ENCODE measurements at regions not wholly inside any gene's neighbourhood (a gene's known extent, or its start where the extent isn't known, plus 50 kb on each side); places are given as distances from the start of the nearest gene placed in this dataset.
"Not testable (repeated sequence)": the region's sequence is repeated elsewhere in the genome, so short reads cannot be mapped to it uniquely, and the experiment has no call there.

GRCh38 chr10:3666525-3667302 lies 118.3 kb downstream of the KLF6 start:
- Mint-ChIP-seq H3K4me1 (peaks cover 24 to 42% (median 38%) of the 10 kb centered on the region in 4 donors), H3K27me3 (peaks cover 0 to 18% (median 3%) of the 10 kb centered on the region in 5 donors), H3K9me3 (no peaks in the 10 kb centered on the region), H3K4me3 (peak overlapping the region; percentile 46 to 91 (median 75)), H3K27ac (peak overlapping the region in 7 of 10 donors; percentile 21 to 91 (median 76)), H3K36me3 (no peaks in the 10 kb centered on the region)
- ATAC-seq, result peak; percentile 27 to 29
- DNase-seq, result peak in 5 of 10 donors; percentile 4 to 34 (median 27)
- POLR2A ChIA-PET, result interaction anchor here (0.5 to 1.3 kb wide), 3 partner anchors 104 to 117 kb away, joined by 3 to 6 read pairs (median 3); no protein-coding TSS in a partner anchor

GRCh38 chr10:3665316-3665908 lies 119.6 kb downstream of the KLF6 start:
- POLR2A ChIA-PET, result no interaction called here

GRCh38 chr10:3662775-3663174 lies 122.2 kb downstream of the KLF6 start:
- Mint-ChIP-seq H3K9me3 (peaks cover 0 to 5% (median 0%) of the 10 kb centered on the region in 9 donors), H3K27ac (peak overlapping the region in 1 of 10 donors; percentile 38), H3K36me3 (peaks cover 0 to 5% (median 0%) of the 10 kb centered on the region in 3 donors), H3K4me3 (no peak overlapping the region), H3K4me1 (peaks cover 7 to 17% (median 13%) of the 10 kb centered on the region in 4 donors), H3K27me3 (peaks cover 0 to 18% (median 3%) of the 10 kb centered on the region in 5 donors)
- ATAC-seq (no peak), DNase-seq (no peak)
- POLR2A ChIA-PET, result no interaction called here

More at GRCh38 chr10:3665316-3665908, 119.6 kb downstream of the KLF6 start:
- DNase-seq, result no peak
- Mint-ChIP-seq H3K27me3 (peaks cover 0 to 18% (median 3%) of the 10 kb centered on the region in 5 donors), H3K27ac (no peak overlapping the region), H3K4me3 (no peak overlapping the region), H3K36me3 (no peaks in the 10 kb centered on the region), H3K9me3 (peaks cover 0 to 5% (median 0%) of the 10 kb centered on the region in 9 donors), H3K4me1 (peaks cover 24 to 42% (median 38%) of the 10 kb centered on the region in 4 donors)
- ATAC-seq, result no peak

- ATAC-seq (no peak), DNase-seq (no peak)
- no peak overlapping the region for H3K27ac Mint-ChIP-seq
- H3K4me3 Mint-ChIP-seq, result no peak overlapping the region
- H3K4me1 Mint-ChIP-seq, result peaks cover 0 to 2% (median 1%) of the 10 kb centered on the region in 4 donors
- peaks cover 0 to 5% (median 0%) of the 10 kb centered on the region in 3 donors for H3K36me3 Mint-ChIP-seq
- POLR2A ChIA-PET, result no interaction called here
- peaks cover 0 to 5% (median 0%) of the 10 kb centered on the region in 9 donors for H3K9me3 Mint-ChIP-seq
- peaks cover 0 to 20% (median 1%) of the 10 kb centered on the region in 5 donors for H3K27me3 Mint-ChIP-seq
Measured at GRCh38 chr10:3661271-3661670, 123.7 kb downstream of the KLF6 start.

DNA sequence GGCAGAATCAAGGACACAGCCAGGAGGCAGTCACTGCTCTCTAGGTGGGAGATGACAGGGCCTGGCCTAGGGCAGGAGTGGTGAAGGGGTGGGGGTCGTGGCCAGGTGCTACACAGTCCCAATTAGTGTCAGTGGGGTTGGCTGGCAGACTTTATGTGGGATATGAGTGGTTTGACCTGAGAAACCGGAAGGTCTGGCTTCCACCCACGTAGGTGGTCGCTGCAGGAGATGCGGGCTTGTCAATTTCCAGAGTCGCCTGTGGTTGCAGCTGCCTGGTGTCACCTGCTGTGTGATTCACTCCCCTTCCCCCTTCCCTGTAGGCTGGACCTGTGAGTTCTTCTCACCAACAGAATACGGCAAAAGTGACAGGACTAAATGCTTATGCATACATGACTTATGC lies 124.3 kb downstream of the KLF6 start:
- no peak for ATAC-seq
- Mint-ChIP-seq H3K36me3 (peaks cover 0 to 5% (median 2%) of the 10 kb centered on the region in 3 donors), H3K4me1 (peaks cover 2 to 4% (median 3%) of the 10 kb centered on the region in 4 donors), H3K9me3 (peaks cover 0 to 5% (median 0%) of the 10 kb centered on the region in 9 donors), H3K27me3 (peaks cover 1 to 25% (median 3%) of the 10 kb centered on the region in 5 donors), H3K27ac (no peak overlapping the region), H3K4me3 (no peak overlapping the region)
- DNase-seq, result no peak
- POLR2A ChIA-PET, result no interaction called here

DNA sequence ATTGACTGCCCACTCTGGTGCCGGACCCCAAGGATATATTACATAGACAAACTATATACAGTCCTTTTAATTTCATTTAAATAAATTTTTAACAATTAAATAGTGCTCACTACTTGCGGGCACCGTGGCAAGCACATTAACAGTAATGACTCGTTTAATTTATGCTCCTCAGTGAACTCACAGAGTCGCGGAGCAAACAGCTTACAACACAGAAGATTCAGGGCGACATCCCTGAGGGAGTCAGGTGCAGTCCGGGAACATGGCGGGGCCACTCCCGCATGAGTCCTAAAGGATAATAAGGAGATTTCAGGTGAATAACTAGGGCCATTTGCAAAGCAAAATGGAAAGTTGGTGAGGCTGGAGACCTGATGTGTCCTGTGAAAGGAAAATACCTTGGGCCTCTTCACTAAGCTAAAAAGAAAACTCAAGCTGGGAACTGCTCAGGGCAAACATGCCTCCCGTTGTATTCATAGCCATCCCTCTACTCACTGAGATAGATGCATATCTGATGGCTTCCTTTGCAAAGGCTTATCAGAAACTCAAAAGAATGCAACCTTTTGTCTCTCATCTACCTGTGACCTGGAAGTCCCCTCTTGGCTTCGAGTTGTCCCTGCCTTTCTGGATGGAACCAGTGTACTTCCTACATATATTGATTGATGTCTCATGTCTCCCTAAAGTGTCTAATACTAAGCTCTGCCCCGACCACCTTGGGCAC lies 125.6 kb downstream of the KLF6 start:
- Mint-ChIP-seq H3K4me3 (no peak overlapping the region), H3K36me3 (peaks cover 0 to 5% (median 2%) of the 10 kb centered on the region in 3 donors), H3K9me3 (peaks cover 0 to 5% (median 0%) of the 10 kb centered on the region in 9 donors), H3K4me1 (peaks cover 8 to 13% (median 12%) of the 10 kb centered on the region in 4 donors), H3K27ac (no peak overlapping the region), H3K27me3 (peaks cover 4 to 39% (median 9%) of the 10 kb centered on the region in 5 donors)
- POLR2A ChIA-PET, result interaction anchor here (1.5 kb wide), 1 partner anchor 126 kb away, joined by 3 read pairs; the partner anchor contains the start of gene KLF6
- no peak for DNase-seq
- no peak for ATAC-seq

- POLR2A ChIA-PET, result interaction anchor here (1.5 kb wide), 1 partner anchor 127 kb away, joined by 3 read pairs; the partner anchor contains the start of gene KLF6
- H3K27me3 Mint-ChIP-seq, result peaks cover 5 to 42% (median 11%) of the 10 kb centered on the region in 5 donors
- H3K36me3 Mint-ChIP-seq, result peaks cover 0 to 5% (median 2%) of the 10 kb centered on the region in 3 donors
- peaks cover 8 to 13% (median 12%) of the 10 kb centered on the region in 4 donors for H3K4me1 Mint-ChIP-seq
- ATAC-seq (no peak), DNase-seq (no peak)
- no peak overlapping the region for H3K4me3 Mint-ChIP-seq
- peaks cover 0 to 5% (median 0%) of the 10 kb centered on the region in 9 donors for H3K9me3 Mint-ChIP-seq
- H3K27ac Mint-ChIP-seq, result peak overlapping the region in 1 of 10 donors; percentile 26
Measured at GRCh38 chr10:3658766-3659165, 126.2 kb downstream of the KLF6 start.

DNA sequence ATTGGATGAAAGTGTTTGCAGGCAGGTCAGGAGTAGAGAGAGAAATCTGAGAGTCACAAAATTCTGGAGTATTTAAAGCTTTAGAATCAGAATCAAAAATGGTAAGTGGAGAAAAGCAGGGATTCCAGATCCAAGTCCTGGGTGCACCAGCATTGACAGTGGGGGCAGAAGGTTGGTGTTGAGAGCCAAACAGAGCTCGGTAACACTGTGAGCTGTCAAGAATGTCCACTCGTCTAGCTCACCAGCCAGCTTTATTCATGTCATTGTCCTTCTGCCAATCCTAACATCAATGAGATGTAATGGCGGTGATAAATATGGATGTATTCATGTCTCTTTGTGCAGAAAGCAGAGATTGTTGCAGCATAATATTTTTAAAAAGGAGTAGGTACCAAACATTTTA lies 128.8 kb downstream of the KLF6 start:
- POLR2A ChIA-PET, result no interaction called here
- Mint-ChIP-seq H3K27ac (no peak overlapping the region), H3K36me3 (peaks cover 0 to 5% (median 2%) of the 10 kb centered on the region in 3 donors), H3K4me3 (no peak overlapping the region), H3K4me1 (peaks cover 8 to 22% (median 21%) of the 10 kb centered on the region in 4 donors), H3K9me3 (peaks cover 0 to 2% (median 0%) of the 10 kb centered on the region in 9 donors), H3K27me3 (peaks cover 6 to 35% (median 20%) of the 10 kb centered on the region in 5 donors)
- no peak for ATAC-seq
- no peak for DNase-seq

GRCh38 chr10:3655528-3655927 lies 129.5 kb downstream of the KLF6 start:
- peak in 1 of 2 donors; percentile 49 for ATAC-seq
- Mint-ChIP-seq H3K9me3 (no peaks in the 10 kb centered on the region), H3K4me3 (no peak overlapping the region), H3K36me3 (peaks cover 0 to 5% (median 2%) of the 10 kb centered on the region in 3 donors), H3K27me3 (peaks cover 6 to 35% (median 20%) of the 10 kb centered on the region in 5 donors), H3K4me1 (peaks cover 8 to 22% (median 21%) of the 10 kb centered on the region in 4 donors), H3K27ac (peak overlapping the region in 1 of 10 donors; percentile 26)
- DNase-seq, result no peak
- POLR2A ChIA-PET, result no interaction called here

DNA sequence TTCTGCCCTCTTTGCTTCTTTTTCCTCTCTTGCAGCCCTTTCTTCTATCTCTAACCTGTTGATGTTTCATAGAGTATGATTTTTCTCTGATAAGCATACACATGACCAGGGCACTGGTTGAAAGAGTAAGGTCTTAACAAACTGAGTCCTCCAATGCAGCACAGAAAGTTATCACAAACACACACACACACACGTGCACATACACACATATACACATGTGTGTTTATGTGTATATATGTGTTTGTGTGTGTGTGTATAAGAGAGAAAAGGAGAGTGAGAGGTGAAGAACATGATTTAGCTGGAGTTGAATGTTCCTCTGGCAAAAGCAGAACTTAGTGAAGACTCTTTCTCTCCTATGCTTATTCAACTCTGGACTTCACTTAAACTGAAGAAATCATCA lies 130.0 kb downstream of the KLF6 start:
- no peak overlapping the region for H3K27ac Mint-ChIP-seq
- H3K4me1 Mint-ChIP-seq, result peaks cover 8 to 22% (median 21%) of the 10 kb centered on the region in 4 donors
- POLR2A ChIA-PET, result no interaction called here
- DNase-seq (no peak), ATAC-seq (no peak)
- H3K4me3 Mint-ChIP-seq, result peak overlapping the region in 2 of 10 donors; percentile 1 to 3
- H3K27me3 Mint-ChIP-seq, result peaks cover 8 to 40% (median 20%) of the 10 kb centered on the region in 5 donors
- peaks cover 0 to 3% (median 2%) of the 10 kb centered on the region in 3 donors for H3K36me3 Mint-ChIP-seq
- H3K9me3 Mint-ChIP-seq, result no peaks in the 10 kb centered on the region

GRCh38 chr10:3654496-3654895 lies 130.5 kb downstream of the KLF6 start:
- Mint-ChIP-seq H3K27me3 (peaks cover 8 to 44% (median 20%) of the 10 kb centered on the region in 5 donors), H3K4me3 (peak overlapping the region in 2 of 10 donors; percentile 18 to 47), H3K27ac (peak overlapping the region in 1 of 10 donors; percentile 2), H3K4me1 (peaks cover 8 to 22% (median 21%) of the 10 kb centered on the region in 4 donors), H3K36me3 (peaks cover 0 to 2% (median 0%) of the 10 kb centered on the region in 3 donors), H3K9me3 (no peaks in the 10 kb centered on the region)
- DNase-seq (no peak), ATAC-seq (no peak)
- POLR2A ChIA-PET, result no interaction called here

- peak overlapping the region in 1 of 10 donors; percentile 40 for H3K27ac Mint-ChIP-seq
Measured at GRCh38 chr10:3653303-3653702, 131.7 kb downstream of the KLF6 start.

More at GRCh38 chr10:3653303-3653702, 131.7 kb downstream of the KLF6 start:
- ATAC-seq, H3K9me3 Mint-ChIP-seq, DNase-seq, POLR2A ChIA-PET, H3K36me3 Mint-ChIP-seq: not testable (repeated sequence)
- H3K4me1 Mint-ChIP-seq, result peaks cover 8 to 22% (median 21%) of the 10 kb centered on the region in 4 donors
- peaks cover 8 to 44% (median 20%) of the 10 kb centered on the region in 5 donors for H3K27me3 Mint-ChIP-seq
- peak overlapping the region in 4 of 10 donors; percentile 22 to 69 (median 48) for H3K4me3 Mint-ChIP-seq
